ENCODE measurements at regions not wholly inside any gene's neighbourhood (a gene's known extent, or its start where the extent isn't known, plus 50 kb on each side); places are given as distances from the start of the nearest gene placed in this dataset.

DNA sequence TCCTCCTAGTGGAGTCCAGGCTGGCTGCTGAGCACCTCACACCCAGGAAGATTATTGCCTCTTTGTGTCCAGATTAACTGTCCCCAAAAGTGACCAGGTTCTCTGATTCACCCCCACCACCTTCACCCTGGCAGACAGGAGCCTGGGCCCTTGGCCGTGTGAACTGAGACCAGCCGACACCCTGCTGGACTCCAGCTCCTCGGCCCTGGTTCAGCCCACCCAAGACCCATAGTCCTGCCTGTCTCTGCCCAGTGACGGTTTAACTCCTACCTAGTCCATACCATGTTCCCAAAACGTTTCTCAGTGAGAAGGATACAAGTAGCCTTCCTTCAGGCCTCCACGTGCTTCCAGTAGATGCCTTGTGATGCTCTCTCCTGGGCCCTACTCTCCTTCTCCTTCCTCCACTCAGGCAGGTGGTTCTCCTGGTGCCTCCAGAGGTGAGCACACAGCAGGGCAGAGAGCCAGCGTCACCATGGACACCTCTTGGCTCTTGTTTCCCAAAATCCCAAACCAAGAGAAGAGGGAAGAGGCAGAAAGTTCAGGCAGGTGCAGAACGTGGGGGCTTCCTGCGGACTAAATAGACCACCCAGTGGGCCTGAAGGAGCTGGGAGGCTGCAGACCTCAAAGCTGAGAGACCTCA is 134.4 kb upstream of the CST7 start:
- TF ChIP-seq YY1 (IDR thresholded peaks at IDR 0.05; ENCODE audit: insufficient read depth, insufficient read length): no peak
- TF ChIP-seq ZNF274 (IDR thresholded peaks at IDR 0.05; ENCODE audit: low read depth, low read length): no peak
- TF ChIP-seq SUZ12 (IDR thresholded peaks at IDR 0.05; ENCODE audit: extremely low read depth, insufficient read depth, insufficient read length): no peak
- Histone ChIP-seq H3K9ac (ENCODE audit: insufficient read length, low read depth) (no peak overlapping the region), H3K27me3 (ENCODE audit: insufficient read depth, insufficient read length) (no peaks in the 10 kb centered on the region), H3K36me3 (ENCODE audit: insufficient read depth, insufficient read length, low read length) (no peaks in the 10 kb centered on the region), H3K4me1 (ENCODE audit: insufficient read depth, insufficient read length) (no peaks in the 10 kb centered on the region), H3K9me3 (ENCODE audit: insufficient read depth, low read length) (no peaks in the 10 kb centered on the region), H3K4me3 (ENCODE audit: insufficient read length, low read depth) (no peak overlapping the region)
- no peak for DNase-seq (ENCODE audit: low read depth, low spot score)

GRCh38 chr20:24815196-24815815 is 133.8 kb upstream of the CST7 start:
- no peak overlapping the region for H3K4me3 ChIP-seq (ENCODE audit: insufficient read length, low read depth)
- H3K9me3 ChIP-seq (ENCODE audit: insufficient read depth, low read length): no peaks in the 10 kb centered on the region
- TF ChIP-seq ZNF274 (IDR thresholded peaks at IDR 0.05; ENCODE audit: low read depth, low read length) (no peak), YY1 (IDR thresholded peaks at IDR 0.05; ENCODE audit: insufficient read depth, insufficient read length) (no peak), SUZ12 (IDR thresholded peaks at IDR 0.05; ENCODE audit: extremely low read depth, insufficient read depth, insufficient read length) (no peak)
- no peaks in the 10 kb centered on the region for H3K36me3 ChIP-seq (ENCODE audit: insufficient read depth, insufficient read length, low read length)
- no peaks in the 10 kb centered on the region for H3K4me1 ChIP-seq (ENCODE audit: insufficient read depth, insufficient read length)
- DNase-seq (ENCODE audit: low read depth, low spot score): no peak
- no peak overlapping the region for H3K9ac ChIP-seq (ENCODE audit: insufficient read length, low read depth)
- H3K27me3 ChIP-seq (ENCODE audit: insufficient read depth, insufficient read length): no peaks in the 10 kb centered on the region

- Histone ChIP-seq H3K9me3 (ENCODE audit: insufficient read depth, low read length) (no peaks in the 10 kb centered on the region), H3K27me3 (ENCODE audit: insufficient read depth, insufficient read length) (no peaks in the 10 kb centered on the region), H3K36me3 (ENCODE audit: insufficient read depth, insufficient read length, low read length) (no peaks in the 10 kb centered on the region), H3K9ac (ENCODE audit: insufficient read length, low read depth) (no peak overlapping the region), H3K4me3 (ENCODE audit: insufficient read length, low read depth) (no peak overlapping the region), H3K4me1 (ENCODE audit: insufficient read depth, insufficient read length) (no peaks in the 10 kb centered on the region)
- TF ChIP-seq ZNF274 (IDR thresholded peaks at IDR 0.05; ENCODE audit: low read depth, low read length): no peak
- no peak for DNase-seq (ENCODE audit: low read depth, low spot score)
Observed at GRCh38 chr20:24815931-24816330, 133.1 kb upstream of the CST7 start.

DNA sequence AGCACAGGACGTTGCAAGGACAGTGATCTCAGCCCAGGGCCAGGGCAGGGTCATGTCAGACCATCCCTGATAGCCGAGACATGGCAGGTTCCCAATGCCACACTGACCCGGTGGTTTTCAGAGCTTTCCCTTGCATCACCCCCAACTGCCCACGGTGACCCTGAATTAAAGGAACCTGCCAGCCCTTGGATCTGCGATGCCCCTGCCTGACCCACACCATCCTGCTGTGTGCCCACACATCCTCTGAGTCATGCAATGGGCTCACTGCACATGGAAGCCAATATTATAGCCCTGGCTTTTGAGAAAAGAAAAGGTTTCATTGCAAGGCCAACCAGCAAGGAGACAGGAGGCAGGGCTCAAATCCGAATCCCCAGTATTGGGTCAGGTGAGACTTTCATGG is 132.6 kb upstream of the CST7 start:
- Histone ChIP-seq H3K4me1 (ENCODE audit: insufficient read depth, insufficient read length) (no peaks in the 10 kb centered on the region), H3K36me3 (ENCODE audit: insufficient read depth, insufficient read length, low read length) (no peaks in the 10 kb centered on the region), H3K9me3 (ENCODE audit: insufficient read depth, low read length) (no peaks in the 10 kb centered on the region), H3K9ac (ENCODE audit: insufficient read length, low read depth) (no peak overlapping the region), H3K4me3 (ENCODE audit: insufficient read length, low read depth) (no peak overlapping the region), H3K27me3 (ENCODE audit: insufficient read depth, insufficient read length) (no peaks in the 10 kb centered on the region)
- no peak for TF ChIP-seq SUZ12 (IDR thresholded peaks at IDR 0.05; ENCODE audit: extremely low read depth, insufficient read depth, insufficient read length)
- no peak for DNase-seq (ENCODE audit: low read depth, low spot score)

GRCh38 chr20:24816907-24817306 is 132.2 kb upstream of the CST7 start:
- Histone ChIP-seq H3K4me1 (ENCODE audit: insufficient read depth, insufficient read length) (no peaks in the 10 kb centered on the region), H3K9me3 (ENCODE audit: insufficient read depth, low read length) (no peaks in the 10 kb centered on the region), H3K4me3 (ENCODE audit: insufficient read length, low read depth) (no peak overlapping the region), H3K36me3 (ENCODE audit: insufficient read depth, insufficient read length, low read length) (no peaks in the 10 kb centered on the region), H3K9ac (ENCODE audit: insufficient read length, low read depth) (no peak overlapping the region), H3K27me3 (ENCODE audit: insufficient read depth, insufficient read length) (no peaks in the 10 kb centered on the region)
- TF ChIP-seq ZNF274 (IDR thresholded peaks at IDR 0.05; ENCODE audit: low read depth, low read length): no peak
- no peak for TF ChIP-seq SUZ12 (IDR thresholded peaks at IDR 0.05; ENCODE audit: extremely low read depth, insufficient read depth, insufficient read length)
- no peak for DNase-seq (ENCODE audit: low read depth, low spot score)

- TF ChIP-seq SUZ12 (IDR thresholded peaks at IDR 0.05; ENCODE audit: extremely low read depth, insufficient read depth, insufficient read length) (no peak), YY1 (IDR thresholded peaks at IDR 0.05; ENCODE audit: insufficient read depth, insufficient read length) (no peak), ZNF274 (IDR thresholded peaks at IDR 0.05; ENCODE audit: low read depth, low read length) (no peak)
- Histone ChIP-seq H3K4me3 (ENCODE audit: insufficient read length, low read depth) (no peak overlapping the region), H3K27me3 (ENCODE audit: insufficient read depth, insufficient read length) (no peaks in the 10 kb centered on the region), H3K9ac (ENCODE audit: insufficient read length, low read depth) (no peak overlapping the region), H3K9me3 (ENCODE audit: insufficient read depth, low read length) (no peaks in the 10 kb centered on the region), H3K36me3 (ENCODE audit: insufficient read depth, insufficient read length, low read length) (no peaks in the 10 kb centered on the region), H3K4me1 (ENCODE audit: insufficient read depth, insufficient read length) (no peaks in the 10 kb centered on the region)
- DNase-seq (ENCODE audit: low read depth, low spot score): no peak
Observed at GRCh38 chr20:24817351-24817750, 131.7 kb upstream of the CST7 start.

DNA sequence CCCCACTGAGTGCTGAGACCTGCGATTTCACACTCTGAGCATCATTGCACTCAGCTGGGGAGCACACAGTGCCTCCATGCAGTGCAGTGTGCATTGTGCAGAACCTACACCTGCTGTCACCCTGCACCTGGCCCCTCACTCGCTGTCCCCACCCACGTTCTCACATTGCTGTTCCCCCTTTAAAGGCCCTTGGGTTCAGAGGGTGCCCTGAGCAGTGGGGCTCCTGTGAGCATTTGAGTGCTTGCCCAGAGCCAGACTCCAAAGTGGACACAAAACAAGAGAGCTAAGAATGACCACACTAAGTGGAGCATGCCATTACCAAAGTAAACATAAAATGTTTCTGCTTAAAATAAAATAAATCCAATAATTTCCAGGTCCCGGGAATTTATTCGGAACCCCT is 131.0 kb upstream of the CST7 start:
- H3K9ac ChIP-seq (ENCODE audit: insufficient read length, low read depth): no peak overlapping the region
- no peaks in the 10 kb centered on the region for H3K4me1 ChIP-seq (ENCODE audit: insufficient read depth, insufficient read length)
- H3K27me3 ChIP-seq (ENCODE audit: insufficient read depth, insufficient read length): no peaks in the 10 kb centered on the region
- DNase-seq (ENCODE audit: low read depth, low spot score): no peak
- H3K4me3 ChIP-seq (ENCODE audit: insufficient read length, low read depth): no peak overlapping the region
- no peaks in the 10 kb centered on the region for H3K9me3 ChIP-seq (ENCODE audit: insufficient read depth, low read length)
- TF ChIP-seq SUZ12 (IDR thresholded peaks at IDR 0.05; ENCODE audit: extremely low read depth, insufficient read depth, insufficient read length): no peak
- no peak for TF ChIP-seq ZNF274 (IDR thresholded peaks at IDR 0.05; ENCODE audit: low read depth, low read length)
- no peak for TF ChIP-seq YY1 (IDR thresholded peaks at IDR 0.05; ENCODE audit: insufficient read depth, insufficient read length)
- H3K36me3 ChIP-seq (ENCODE audit: insufficient read depth, insufficient read length, low read length): no peaks in the 10 kb centered on the region

Measured in NT2/D1 (cell line).